HG03139 (cell line): ENCODE measurements at regions not wholly inside any gene's neighbourhood (a gene's known extent, or its start where the extent isn't known, plus 50 kb on each side); places are given as distances from the start of the nearest gene placed in this dataset.

Experiments
- ATAC-seq: cut with Tn5 transposase; IDR thresholded peaks from one replicate; pipeline ENCODE4 v1.9.1; 2021; ENCODE audit not compliant: unreplicated experiment

- no peak for ATAC-seq
Observed at GRCh38 chr18:75926811-75927210, 499.3 kb upstream of the SMIM21 start.

- no peak for ATAC-seq
Observed at GRCh38 chr18:75923169-75923568, 495.7 kb upstream of the SMIM21 start.

- ATAC-seq = no peak
Observed at GRCh38 chr18:75916624-75916982, 489.1 kb upstream of the SMIM21 start.

- no peak for ATAC-seq
Observed at GRCh38 chr18:75915941-75916623, 488.6 kb upstream of the SMIM21 start.

- ATAC-seq = no peak
Observed at GRCh38 chr18:75912829-75913228, 485.3 kb upstream of the SMIM21 start.

GRCh38 chr18:75904416-75904815, 476.9 kb upstream of the SMIM21 start:
- no peak for ATAC-seq

- ATAC-seq = no peak
Observed at GRCh38 chr18:75898651-75899050, 471.1 kb upstream of the SMIM21 start.

GRCh38 chr18:75897386-75897785, 469.9 kb upstream of the SMIM21 start:
- ATAC-seq = no peak

GRCh38 chr18:75896865-75897264, 469.4 kb upstream of the SMIM21 start:
- no peak for ATAC-seq

GRCh38 chr18:75895135-75895534, 467.6 kb upstream of the SMIM21 start:
- ATAC-seq = no peak

GRCh38 chr18:75884728-75885127, 457.2 kb upstream of the SMIM21 start:
- no peak for ATAC-seq

- ATAC-seq = no peak
Observed at GRCh38 chr18:75880925-75881504, 453.5 kb upstream of the SMIM21 start.

- ATAC-seq = no peak
Observed at GRCh38 chr18:75880266-75880665, 452.8 kb upstream of the SMIM21 start.

GRCh38 chr18:75879196-75879595, 451.7 kb upstream of the SMIM21 start:
- no peak for ATAC-seq

GRCh38 chr18:75875559-75875958, 448.1 kb upstream of the SMIM21 start:
- ATAC-seq = no peak

- no peak for ATAC-seq
Observed at GRCh38 chr18:75874401-75875089, 447.0 kb upstream of the SMIM21 start.

- ATAC-seq = no peak
Observed at GRCh38 chr18:75871596-75871995, 444.1 kb upstream of the SMIM21 start.

GRCh38 chr18:75869162-75869561, 441.7 kb upstream of the SMIM21 start:
- ATAC-seq = no peak

GRCh38 chr18:75868031-75868430, 440.5 kb upstream of the SMIM21 start:
- ATAC-seq = no peak

- no peak for ATAC-seq
Observed at GRCh38 chr18:75865639-75866038, 438.1 kb upstream of the SMIM21 start.

- no peak for ATAC-seq
Observed at GRCh38 chr18:75864816-75865215, 437.3 kb upstream of the SMIM21 start.

GRCh38 chr18:75863696-75864095, 436.2 kb upstream of the SMIM21 start:
- ATAC-seq = no peak
